Esophagus squamous epithelium (tissue), 4 donors: ENCODE measurements at regions not wholly inside any gene's neighbourhood (a gene's known extent, or its start where the extent isn't known, plus 50 kb on each side); places are given as distances from the start of the nearest gene placed in this dataset.

Source experiments
- POLR2A ChIP-seq, 4 donors: fragments of 450-650 bp; IDR thresholded peaks; one replicate each; pipeline ENCODE4 v1.6.1; 2017; ENCODE audit warnings: antibody characterized with exemption in 4 of 4, mild to moderate bottlenecking in 4 of 4, moderate library complexity in 3 of 4
- TF ChIP-seq, protein P1 (sequence below), 6 experiments: fragments of 450-650 bp in 4 of 6; fragments of 200-600 bp in 2 of 6; sonication (generic) in 2 of 6; IDR thresholded peaks; one replicate each; pipeline ENCODE4 v1.5.1; 2016 to 2019; ENCODE audit warnings: antibody characterized with exemption in 6 of 6, mild to moderate bottlenecking in 4 of 6, moderate library complexity in 4 of 6

DNA sequence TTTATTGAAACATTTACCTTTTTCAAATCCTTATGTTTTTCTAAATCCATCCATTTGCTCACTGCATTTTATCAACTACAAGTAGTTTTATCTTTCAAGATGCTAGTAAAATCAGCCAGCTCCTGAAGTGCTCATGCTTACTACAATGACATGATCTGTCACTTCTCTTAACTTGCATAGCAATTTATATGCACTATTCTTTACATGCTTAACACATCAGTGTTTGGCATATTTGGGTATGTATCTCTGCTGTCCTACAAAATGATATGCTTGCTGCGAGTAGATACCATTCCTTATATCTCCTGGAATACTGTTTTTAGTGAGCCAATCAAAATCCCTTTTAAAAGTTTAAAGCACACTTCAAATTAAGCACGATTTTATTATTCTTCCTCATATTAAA, 2726.8 kb downstream of the PCDH7 start:
- TF ChIP-seq, protein P1, sequence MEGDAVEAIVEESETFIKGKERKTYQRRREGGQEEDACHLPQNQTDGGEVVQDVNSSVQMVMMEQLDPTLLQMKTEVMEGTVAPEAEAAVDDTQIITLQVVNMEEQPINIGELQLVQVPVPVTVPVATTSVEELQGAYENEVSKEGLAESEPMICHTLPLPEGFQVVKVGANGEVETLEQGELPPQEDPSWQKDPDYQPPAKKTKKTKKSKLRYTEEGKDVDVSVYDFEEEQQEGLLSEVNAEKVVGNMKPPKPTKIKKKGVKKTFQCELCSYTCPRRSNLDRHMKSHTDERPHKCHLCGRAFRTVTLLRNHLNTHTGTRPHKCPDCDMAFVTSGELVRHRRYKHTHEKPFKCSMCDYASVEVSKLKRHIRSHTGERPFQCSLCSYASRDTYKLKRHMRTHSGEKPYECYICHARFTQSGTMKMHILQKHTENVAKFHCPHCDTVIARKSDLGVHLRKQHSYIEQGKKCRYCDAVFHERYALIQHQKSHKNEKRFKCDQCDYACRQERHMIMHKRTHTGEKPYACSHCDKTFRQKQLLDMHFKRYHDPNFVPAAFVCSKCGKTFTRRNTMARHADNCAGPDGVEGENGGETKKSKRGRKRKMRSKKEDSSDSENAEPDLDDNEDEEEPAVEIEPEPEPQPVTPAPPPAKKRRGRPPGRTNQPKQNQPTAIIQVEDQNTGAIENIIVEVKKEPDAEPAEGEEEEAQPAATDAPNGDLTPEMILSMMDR (IDR thresholded peaks at IDR 0.05), result no peak
- TF ChIP-seq POLR2A (IDR thresholded peaks at IDR 0.05), result no peak
